Activated CD8-positive, alpha-beta memory T cell treated with anti-CD3 and anti-CD28 coated beads, Interleukin-2, amount 50 U/mL, for 24 hours (primary cell): ENCODE measurements at regions not wholly inside any gene's neighbourhood (a gene's known extent, or its start where the extent isn't known, plus 50 kb on each side); places are given as distances from the start of the nearest gene placed in this dataset.
"Not testable (repeated sequence)": the region's sequence is repeated elsewhere in the genome, so short reads cannot be mapped to it uniquely, and the experiment has no call there.

Source experiments
- DNase-seq: peaks from one replicate; pipeline ENCODE4 v3.0.0-alpha.2; 2020; ENCODE audit errors: extremely low read depth

- no peak for DNase-seq
Measured at GRCh38 chr12:131568336-131568735, 142.6 kb upstream of the SFSWAP start.

GRCh38 chr12:131570596-131570995 is 140.3 kb upstream of the SFSWAP start:
- no peak for DNase-seq

- no peak for DNase-seq
Measured at GRCh38 chr12:131571827-131572226, 139.1 kb upstream of the SFSWAP start.

GRCh38 chr12:131572626-131573025 is 138.3 kb upstream of the SFSWAP start:
- no peak for DNase-seq

- DNase-seq: no peak
Measured at GRCh38 chr12:131573631-131574394, 137.1 kb upstream of the SFSWAP start.

GRCh38 chr12:131574395-131574771 is 136.5 kb upstream of the SFSWAP start:
- no peak for DNase-seq

- DNase-seq: no peak
Measured at GRCh38 chr12:131575371-131575770, 135.5 kb upstream of the SFSWAP start.

- DNase-seq: not testable (repeated sequence)
Measured at GRCh38 chr12:131576734-131577133, 134.2 kb upstream of the SFSWAP start.

- no peak for DNase-seq
Measured at GRCh38 chr12:131577766-131578165, 133.1 kb upstream of the SFSWAP start.

- no peak for DNase-seq
Measured at GRCh38 chr12:131578828-131579470, 131.9 kb upstream of the SFSWAP start.

- DNase-seq: no peak
Measured at GRCh38 chr12:131583090-131583712, 127.7 kb upstream of the SFSWAP start.

GRCh38 chr12:131586269-131586668 is 124.6 kb upstream of the SFSWAP start:
- no peak for DNase-seq

GRCh38 chr12:131586761-131587160 is 124.1 kb upstream of the SFSWAP start:
- DNase-seq: no peak

- no peak for DNase-seq
Measured at GRCh38 chr12:131587565-131587964, 123.3 kb upstream of the SFSWAP start.

GRCh38 chr12:131589221-131589897 is 121.5 kb upstream of the SFSWAP start:
- DNase-seq: no peak

GRCh38 chr12:131589966-131590365 is 120.9 kb upstream of the SFSWAP start:
- DNase-seq: no peak

GRCh38 chr12:131591136-131591535 is 119.8 kb upstream of the SFSWAP start:
- no peak for DNase-seq

- no peak for DNase-seq
Measured at GRCh38 chr12:131591714-131592709, 118.9 kb upstream of the SFSWAP start.

GRCh38 chr12:131592972-131593371 is 117.9 kb upstream of the SFSWAP start:
- DNase-seq: no peak

- no peak for DNase-seq
Measured at GRCh38 chr12:131593406-131593805, 117.5 kb upstream of the SFSWAP start.

- no peak for DNase-seq
Measured at GRCh38 chr12:131596115-131596514, 114.8 kb upstream of the SFSWAP start.
